ENCODE measurements at regions not wholly inside any gene's neighbourhood (a gene's known extent, or its start where the extent isn't known, plus 50 kb on each side); places are given as distances from the start of the nearest gene placed in this dataset.

DNA sequence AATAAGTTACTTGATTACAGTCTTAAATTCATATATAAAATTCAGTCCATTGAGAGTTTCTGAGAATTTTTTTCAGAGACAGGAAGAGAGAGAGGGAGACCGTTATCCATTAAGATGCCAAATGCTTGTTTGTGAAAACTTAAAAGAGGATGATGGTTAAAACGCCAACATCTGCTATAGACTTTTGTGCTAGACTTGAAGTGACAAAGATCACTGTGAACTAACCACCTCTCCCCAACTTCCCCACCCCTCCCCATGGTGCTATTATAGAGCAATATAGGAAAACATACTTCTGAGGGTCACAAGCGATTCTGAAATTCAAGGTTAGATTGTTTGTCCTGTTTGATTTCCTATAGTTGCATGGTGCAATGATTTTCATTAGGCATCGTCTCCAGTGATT is 440.8 kb downstream of the RMST start:
- no peaks in the 10 kb centered on the region for H3K9me3 Mint-ChIP-seq (ENCODE audit: insufficient read depth)
- no peaks in the 10 kb centered on the region for H3K36me3 Mint-ChIP-seq (ENCODE audit: low read depth)
- DNase-seq, result no peak
- ATAC-seq, result no peak
- POLR2A ChIA-PET, result no interaction called here
- H3K27ac Mint-ChIP-seq, result no peak overlapping the region
- no peak overlapping the region for H3K4me3 Mint-ChIP-seq
- no peaks in the 10 kb centered on the region for H3K4me1 Mint-ChIP-seq (ENCODE audit: low read depth)
- H3K27me3 Mint-ChIP-seq (ENCODE audit: low read depth), result no peaks in the 10 kb centered on the region
- CTCF ChIA-PET, result no interaction called here

DNA sequence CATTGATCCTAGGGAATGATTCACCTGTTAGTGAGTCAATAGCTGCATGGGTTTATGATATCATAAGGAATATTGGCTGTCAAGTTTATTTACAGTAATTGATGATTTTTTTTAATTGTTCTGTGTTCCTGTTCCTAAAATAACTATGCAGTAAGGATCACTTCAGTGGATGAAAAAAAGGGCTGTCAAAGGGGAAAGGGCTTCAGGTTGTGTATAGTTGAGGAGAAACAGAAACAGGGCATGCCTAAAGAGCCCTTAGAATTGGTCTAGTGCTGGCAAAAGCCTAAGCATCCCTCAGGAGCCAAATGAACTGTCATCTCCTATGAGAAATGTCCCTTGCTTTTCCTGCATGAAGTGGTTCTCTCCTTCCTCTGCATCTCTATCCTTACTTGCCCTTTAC is 444.9 kb downstream of the RMST start:
- Mint-ChIP-seq H3K9me3 (ENCODE audit: insufficient read depth) (no peaks in the 10 kb centered on the region), H3K36me3 (ENCODE audit: low read depth) (no peaks in the 10 kb centered on the region), H3K27me3 (ENCODE audit: low read depth) (no peaks in the 10 kb centered on the region), H3K4me1 (ENCODE audit: low read depth) (no peaks in the 10 kb centered on the region), H3K27ac (no peak overlapping the region), H3K4me3 (no peak overlapping the region)
- ChIA-PET POLR2A (no interaction called here), CTCF (no interaction called here)
- DNase-seq (no peak), ATAC-seq (no peak)

DNA sequence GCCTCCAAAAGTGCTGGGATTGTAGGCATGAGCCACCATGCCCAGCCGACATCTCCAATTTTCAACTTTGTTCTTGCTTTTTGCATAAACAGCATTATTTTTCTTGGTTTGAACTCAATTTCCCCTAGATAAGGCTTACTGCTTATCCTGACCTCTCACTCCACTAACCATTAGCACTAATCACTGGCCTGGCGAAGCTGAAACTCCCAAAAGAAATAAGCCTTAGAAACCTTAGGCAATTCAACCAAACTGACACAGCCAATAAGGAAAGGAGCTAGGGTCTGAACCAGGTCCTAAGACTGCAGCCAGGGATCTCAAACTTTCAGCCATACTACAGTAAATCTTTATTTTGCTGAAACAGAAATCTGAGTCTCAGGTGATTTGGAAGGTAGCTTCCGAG is 448.0 kb downstream of the RMST start:
- ChIA-PET CTCF (no interaction called here), POLR2A (no interaction called here)
- no peak overlapping the region for H3K27ac Mint-ChIP-seq
- no peaks in the 10 kb centered on the region for H3K9me3 Mint-ChIP-seq (ENCODE audit: insufficient read depth)
- H3K4me1 Mint-ChIP-seq (ENCODE audit: low read depth), result no peaks in the 10 kb centered on the region
- H3K4me3 Mint-ChIP-seq, result no peak overlapping the region
- H3K27me3 Mint-ChIP-seq (ENCODE audit: low read depth), result no peaks in the 10 kb centered on the region
- DNase-seq (no peak), ATAC-seq (no peak)
- H3K36me3 Mint-ChIP-seq (ENCODE audit: low read depth), result no peaks in the 10 kb centered on the region

DNA sequence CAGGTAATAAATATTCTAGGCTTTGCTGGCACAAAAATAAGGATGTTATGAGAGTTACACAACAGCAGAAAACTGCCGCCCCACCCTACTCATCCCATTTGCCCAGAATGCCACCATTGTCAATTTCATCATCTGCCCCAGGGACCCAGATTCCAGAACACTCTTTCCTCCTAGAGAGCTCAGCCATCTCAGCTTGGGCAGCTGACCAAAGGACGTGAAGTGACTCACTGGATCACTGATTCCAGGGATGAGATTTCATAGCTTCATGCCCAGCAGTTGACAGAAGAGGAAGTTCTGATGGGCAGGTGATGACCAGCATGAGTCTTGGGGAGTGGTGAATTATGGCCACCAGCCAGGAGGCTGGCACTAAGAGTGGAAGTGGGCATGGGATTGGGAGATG is 450.3 kb downstream of the RMST start:
- H3K27me3 Mint-ChIP-seq (ENCODE audit: low read depth), result no peaks in the 10 kb centered on the region
- H3K27ac Mint-ChIP-seq, result no peak overlapping the region
- H3K9me3 Mint-ChIP-seq (ENCODE audit: insufficient read depth), result no peaks in the 10 kb centered on the region
- H3K4me1 Mint-ChIP-seq (ENCODE audit: low read depth), result no peaks in the 10 kb centered on the region
- ChIA-PET CTCF (no interaction called here), POLR2A (no interaction called here)
- no peak overlapping the region for H3K4me3 Mint-ChIP-seq
- ATAC-seq (no peak), DNase-seq (no peak)
- no peaks in the 10 kb centered on the region for H3K36me3 Mint-ChIP-seq (ENCODE audit: low read depth)

DNA sequence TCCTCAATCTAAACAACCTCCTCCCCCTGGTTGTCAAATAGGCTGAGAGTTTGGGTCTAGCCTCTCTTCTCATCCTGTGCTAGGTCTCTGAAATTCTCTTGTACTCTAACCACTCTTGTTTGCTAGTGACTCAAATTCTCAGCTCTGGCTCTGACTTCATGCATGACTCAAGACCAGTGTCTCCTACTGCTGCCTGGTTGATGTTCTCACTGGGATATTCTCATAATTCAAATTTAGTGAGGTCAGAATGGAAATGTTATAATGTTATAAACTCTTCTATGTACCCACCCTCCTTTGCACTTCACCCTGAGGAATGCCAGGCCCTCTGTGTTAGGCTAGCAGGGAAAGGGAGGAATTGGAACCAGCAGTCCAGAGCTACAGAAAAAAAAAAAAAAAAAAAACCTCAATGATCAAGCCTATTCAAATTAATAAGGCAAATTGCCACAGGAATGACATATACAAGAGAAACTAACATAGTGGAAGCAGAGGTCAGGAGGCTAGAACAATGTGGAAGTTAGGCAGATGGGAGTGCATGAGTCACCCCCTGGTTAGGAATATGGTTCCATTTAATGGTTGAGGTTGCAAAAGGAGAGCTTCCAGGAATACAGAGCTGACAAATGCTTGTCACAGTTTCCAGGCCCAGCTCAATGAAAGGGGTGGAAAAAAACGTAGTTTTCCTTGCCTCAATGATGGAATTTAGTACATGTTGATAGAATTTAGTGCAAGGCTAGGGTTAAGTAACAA is 459.5 kb downstream of the RMST start:
- Mint-ChIP-seq H3K9me3 (ENCODE audit: insufficient read depth) (no peaks in the 10 kb centered on the region), H3K27me3 (ENCODE audit: low read depth) (no peaks in the 10 kb centered on the region), H3K4me3 (no peak overlapping the region), H3K27ac (no peak overlapping the region), H3K36me3 (ENCODE audit: low read depth) (no peaks in the 10 kb centered on the region), H3K4me1 (ENCODE audit: low read depth) (no peaks in the 10 kb centered on the region)
- ChIA-PET POLR2A (no interaction called here), CTCF (no interaction called here)
- DNase-seq, result no peak
- no peak for ATAC-seq

DNA sequence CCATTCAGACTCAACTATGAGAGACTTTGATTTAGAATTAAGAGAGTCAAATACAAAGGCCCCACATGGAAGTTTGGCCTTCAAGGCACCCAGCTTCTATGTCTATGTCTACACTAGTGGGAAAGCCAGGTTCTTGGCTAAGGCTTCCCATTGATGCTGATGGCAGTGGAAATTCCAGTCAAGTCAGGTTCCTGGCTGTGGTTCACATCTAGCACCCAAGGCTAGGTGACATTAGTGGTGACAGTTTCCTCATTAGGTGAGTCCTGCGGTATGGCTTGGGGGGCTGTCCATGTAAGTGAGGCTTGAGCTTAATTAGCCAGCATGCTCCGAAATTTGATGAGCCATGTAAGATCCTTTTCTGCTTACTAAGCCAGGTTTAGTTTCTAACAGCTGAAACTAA is 460.9 kb downstream of the RMST start:
- no peak for DNase-seq
- CTCF ChIA-PET, result no interaction called here

GRCh38 chr12:97924122-97924521 is 461.5 kb downstream of the RMST start:
- ChIA-PET POLR2A (no interaction called here), CTCF (interaction anchor here (0.8 kb wide), 1 partner anchor 26 kb away, joined by 3 read pairs; no protein-coding TSS in a partner anchor)
- no peak overlapping the region for H3K4me3 Mint-ChIP-seq
- no peaks in the 10 kb centered on the region for H3K27me3 Mint-ChIP-seq (ENCODE audit: low read depth)
- H3K9me3 Mint-ChIP-seq (ENCODE audit: insufficient read depth), result no peaks in the 10 kb centered on the region
- DNase-seq (no peak), ATAC-seq (no peak)
- H3K27ac Mint-ChIP-seq, result no peak overlapping the region
- H3K36me3 Mint-ChIP-seq (ENCODE audit: low read depth), result no peaks in the 10 kb centered on the region
- H3K4me1 Mint-ChIP-seq (ENCODE audit: low read depth), result no peaks in the 10 kb centered on the region

More for the DNA sequence above, 460.9 kb downstream of the RMST start:
- H3K36me3 Mint-ChIP-seq (ENCODE audit: low read depth), result no peaks in the 10 kb centered on the region
- H3K4me3 Mint-ChIP-seq, result no peak overlapping the region
- POLR2A ChIA-PET, result no interaction called here
- no peaks in the 10 kb centered on the region for H3K27me3 Mint-ChIP-seq (ENCODE audit: low read depth)
- no peaks in the 10 kb centered on the region for H3K9me3 Mint-ChIP-seq (ENCODE audit: insufficient read depth)
- no peak overlapping the region for H3K27ac Mint-ChIP-seq
- no peaks in the 10 kb centered on the region for H3K4me1 Mint-ChIP-seq (ENCODE audit: low read depth)
- no peak for ATAC-seq

- ChIA-PET CTCF (no interaction called here), POLR2A (no interaction called here)
- DNase-seq, result no peak
- H3K36me3 Mint-ChIP-seq (ENCODE audit: low read depth), result no peaks in the 10 kb centered on the region
- H3K27me3 Mint-ChIP-seq (ENCODE audit: low read depth), result no peaks in the 10 kb centered on the region
- H3K4me3 Mint-ChIP-seq, result no peak overlapping the region
- no peak overlapping the region for H3K27ac Mint-ChIP-seq
- no peaks in the 10 kb centered on the region for H3K9me3 Mint-ChIP-seq (ENCODE audit: insufficient read depth)
- H3K4me1 Mint-ChIP-seq (ENCODE audit: low read depth), result no peaks in the 10 kb centered on the region
- no peak for ATAC-seq
Measured at GRCh38 chr12:97927977-97928376, 465.4 kb downstream of the RMST start.

DNA sequence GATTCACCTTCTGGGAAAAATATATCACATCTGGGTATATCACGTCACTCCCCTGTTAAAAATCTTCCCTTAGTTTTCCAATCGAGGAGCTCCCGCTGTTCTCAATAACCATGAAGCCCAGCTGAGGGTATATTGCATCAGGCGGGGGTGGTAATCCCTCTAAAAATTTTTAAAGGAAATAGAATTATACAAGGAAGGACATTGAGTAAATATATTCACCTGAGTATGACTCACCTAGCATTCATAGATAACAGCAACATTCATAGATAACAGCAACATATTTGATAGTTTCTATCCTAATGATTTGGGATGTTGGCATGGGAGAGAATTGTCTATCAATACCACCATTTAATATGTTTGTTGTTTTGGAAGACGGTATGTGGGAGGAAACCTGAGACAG is 473.6 kb downstream of the RMST start:
- no peak for DNase-seq

GRCh38 chr12:97938031-97938430 is 475.4 kb downstream of the RMST start:
- Mint-ChIP-seq H3K27me3 (ENCODE audit: low read depth) (no peaks in the 10 kb centered on the region), H3K4me3 (no peak overlapping the region), H3K9me3 (ENCODE audit: insufficient read depth) (peaks cover 3% of the 10 kb centered on the region), H3K4me1 (ENCODE audit: low read depth) (no peaks in the 10 kb centered on the region), H3K27ac (no peak overlapping the region), H3K36me3 (ENCODE audit: low read depth) (no peaks in the 10 kb centered on the region)
- CTCF ChIA-PET, result no interaction called here
- ATAC-seq (no peak), DNase-seq (no peak)
- POLR2A ChIA-PET, result no interaction called here

More for the DNA sequence above, 473.6 kb downstream of the RMST start:
- Mint-ChIP-seq H3K9me3 (ENCODE audit: insufficient read depth) (peaks cover 3% of the 10 kb centered on the region), H3K27me3 (ENCODE audit: low read depth) (no peaks in the 10 kb centered on the region), H3K4me3 (no peak overlapping the region), H3K36me3 (ENCODE audit: low read depth) (no peaks in the 10 kb centered on the region), H3K4me1 (ENCODE audit: low read depth) (no peaks in the 10 kb centered on the region), H3K27ac (no peak overlapping the region)
- no peak for ATAC-seq
- ChIA-PET POLR2A (no interaction called here), CTCF (no interaction called here)

GRCh38 chr12:97939156-97939555 is 476.6 kb downstream of the RMST start:
- peaks cover 3% of the 10 kb centered on the region for H3K9me3 Mint-ChIP-seq (ENCODE audit: insufficient read depth)
- H3K27me3 Mint-ChIP-seq (ENCODE audit: low read depth), result no peaks in the 10 kb centered on the region
- no peaks in the 10 kb centered on the region for H3K4me1 Mint-ChIP-seq (ENCODE audit: low read depth)
- DNase-seq (no peak), ATAC-seq (no peak)
- ChIA-PET POLR2A (no interaction called here), CTCF (no interaction called here)
- H3K27ac Mint-ChIP-seq, result no peak overlapping the region
- H3K36me3 Mint-ChIP-seq (ENCODE audit: low read depth), result no peaks in the 10 kb centered on the region
- H3K4me3 Mint-ChIP-seq, result no peak overlapping the region

DNA sequence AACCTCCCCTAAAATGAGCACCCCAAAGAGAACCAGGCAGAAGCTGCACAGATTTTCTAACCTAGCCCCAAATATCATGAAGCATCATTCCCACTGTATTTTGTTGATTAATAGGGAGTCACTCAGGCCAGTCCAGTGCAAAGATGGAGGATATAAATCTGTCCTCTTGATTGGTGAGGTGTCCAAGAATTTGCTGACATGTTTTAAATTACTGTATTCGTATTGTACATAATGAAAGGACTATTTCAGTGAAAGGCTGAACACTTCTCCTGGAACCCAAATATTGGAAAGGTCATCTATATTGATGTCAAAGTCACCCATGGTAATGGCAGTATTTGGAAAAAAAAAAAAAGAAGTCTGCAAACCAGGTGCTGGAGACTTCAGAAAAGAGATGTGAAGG is 477.5 kb downstream of the RMST start:
- no peaks in the 10 kb centered on the region for H3K27me3 Mint-ChIP-seq (ENCODE audit: low read depth)
- ChIA-PET POLR2A (no interaction called here), CTCF (no interaction called here)
- no peak overlapping the region for H3K4me3 Mint-ChIP-seq
- ATAC-seq (no peak), DNase-seq (no peak)
- H3K9me3 Mint-ChIP-seq (ENCODE audit: insufficient read depth), result peaks cover 3% of the 10 kb centered on the region
- H3K4me1 Mint-ChIP-seq (ENCODE audit: low read depth), result no peaks in the 10 kb centered on the region
- H3K27ac Mint-ChIP-seq, result no peak overlapping the region
- no peaks in the 10 kb centered on the region for H3K36me3 Mint-ChIP-seq (ENCODE audit: low read depth)

DNA sequence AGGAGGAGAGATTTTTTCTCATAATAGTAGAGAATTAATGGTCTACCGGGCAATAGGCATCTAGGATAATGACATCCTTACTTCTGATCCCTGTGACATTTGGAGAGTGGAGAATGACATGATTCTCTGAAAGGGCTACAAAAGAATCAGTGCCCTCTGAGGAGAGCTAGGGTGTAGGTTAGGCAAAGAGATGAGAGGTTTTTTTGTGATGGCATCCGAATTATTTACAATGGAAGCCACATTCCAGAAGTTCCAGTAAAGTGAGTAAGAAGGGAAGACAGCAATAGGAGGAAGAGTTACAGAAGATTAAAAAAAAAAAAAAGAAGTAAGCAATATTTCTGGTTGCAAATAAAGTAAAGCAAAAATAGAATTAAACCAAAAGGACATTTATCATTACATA is 478.0 kb downstream of the RMST start:
- no peaks in the 10 kb centered on the region for H3K27me3 Mint-ChIP-seq (ENCODE audit: low read depth)

More for the DNA sequence above, 478.0 kb downstream of the RMST start:
- ChIA-PET CTCF (no interaction called here), POLR2A (no interaction called here)
- Mint-ChIP-seq H3K9me3 (ENCODE audit: insufficient read depth) (peaks cover 3% of the 10 kb centered on the region), H3K36me3 (ENCODE audit: low read depth) (no peaks in the 10 kb centered on the region), H3K27ac (no peak overlapping the region), H3K4me3 (no peak overlapping the region), H3K4me1 (ENCODE audit: low read depth) (no peaks in the 10 kb centered on the region)
- ATAC-seq, result no peak
- DNase-seq, result no peak
